22Rv1 (cell line): ENCODE measurements at regions not wholly inside any gene's neighbourhood (a gene's known extent, or its start where the extent isn't known, plus 50 kb on each side); places are given as distances from the start of the nearest gene placed in this dataset.

Experiments
- CTCF ChIP-seq: fragments of 450-650 bp; IDR thresholded peaks from 2 replicates; pipeline ENCODE4 v1.5.1; 2017; ENCODE audit warnings: mild to moderate bottlenecking
- ZFX ChIP-seq: fragments of 450-650 bp; IDR thresholded peaks from 2 replicates; pipeline ENCODE4 v1.6.1; 2017; ENCODE audit warnings: antibody characterized with exemption, borderline replicate concordance

- TF ChIP-seq CTCF: no peak
- TF ChIP-seq ZFX: no peak
Observed at GRCh38 chr10:35872671-35873070, 230.6 kb upstream of the FZD8 start.
